ENCODE measurements at regions not wholly inside any gene's neighbourhood (a gene's known extent, or its start where the extent isn't known, plus 50 kb on each side); places are given as distances from the start of the nearest gene placed in this dataset.

DNA sequence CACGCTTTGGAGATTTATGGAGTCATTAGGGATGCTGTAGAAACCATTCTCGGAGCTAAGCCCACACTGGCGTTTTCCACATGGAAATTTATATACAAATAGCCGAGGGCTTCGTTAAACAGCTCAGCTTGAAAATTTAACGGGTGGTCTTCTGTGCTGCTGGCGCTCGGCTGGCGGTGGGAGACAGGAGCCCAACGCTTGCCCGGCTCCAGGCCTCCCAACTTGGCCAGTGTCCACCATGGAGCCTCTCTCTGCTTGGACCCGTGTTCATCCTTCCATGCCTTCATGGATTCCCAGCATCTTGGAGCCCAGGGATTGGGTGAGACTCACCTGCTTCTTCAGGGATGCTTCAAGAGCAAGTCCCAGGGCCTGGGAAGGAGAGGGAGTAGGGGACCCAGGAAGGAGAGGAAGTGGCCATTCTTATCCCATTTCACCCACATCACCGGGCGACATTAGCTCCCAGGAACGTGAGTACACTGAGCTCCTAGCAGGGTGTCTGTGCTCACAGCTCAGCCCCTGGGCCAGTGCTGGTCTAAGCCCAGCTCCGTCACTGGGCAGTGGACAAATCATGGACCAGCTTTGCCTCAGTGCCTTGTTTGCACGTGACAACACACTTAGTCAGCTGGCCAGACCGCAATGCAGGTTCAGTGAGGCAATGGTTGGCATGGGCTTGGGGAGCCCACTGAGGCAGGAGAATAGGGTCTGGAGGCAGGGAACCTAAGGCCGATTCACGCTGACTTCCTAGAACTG lies 944.3 kb downstream of the BRD1 start:
- TF ChIP-seq, protein P1, sequence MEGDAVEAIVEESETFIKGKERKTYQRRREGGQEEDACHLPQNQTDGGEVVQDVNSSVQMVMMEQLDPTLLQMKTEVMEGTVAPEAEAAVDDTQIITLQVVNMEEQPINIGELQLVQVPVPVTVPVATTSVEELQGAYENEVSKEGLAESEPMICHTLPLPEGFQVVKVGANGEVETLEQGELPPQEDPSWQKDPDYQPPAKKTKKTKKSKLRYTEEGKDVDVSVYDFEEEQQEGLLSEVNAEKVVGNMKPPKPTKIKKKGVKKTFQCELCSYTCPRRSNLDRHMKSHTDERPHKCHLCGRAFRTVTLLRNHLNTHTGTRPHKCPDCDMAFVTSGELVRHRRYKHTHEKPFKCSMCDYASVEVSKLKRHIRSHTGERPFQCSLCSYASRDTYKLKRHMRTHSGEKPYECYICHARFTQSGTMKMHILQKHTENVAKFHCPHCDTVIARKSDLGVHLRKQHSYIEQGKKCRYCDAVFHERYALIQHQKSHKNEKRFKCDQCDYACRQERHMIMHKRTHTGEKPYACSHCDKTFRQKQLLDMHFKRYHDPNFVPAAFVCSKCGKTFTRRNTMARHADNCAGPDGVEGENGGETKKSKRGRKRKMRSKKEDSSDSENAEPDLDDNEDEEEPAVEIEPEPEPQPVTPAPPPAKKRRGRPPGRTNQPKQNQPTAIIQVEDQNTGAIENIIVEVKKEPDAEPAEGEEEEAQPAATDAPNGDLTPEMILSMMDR (IDR thresholded peaks at IDR 0.05) = no peak
- TF ChIP-seq POLR2A (IDR thresholded peaks at IDR 0.05) = no peak
- no peak for TF ChIP-seq EP300 (IDR thresholded peaks at IDR 0.05)
